ENCODE measurements at regions not wholly inside any gene's neighbourhood (a gene's known extent, or its start where the extent isn't known, plus 50 kb on each side); places are given as distances from the start of the nearest gene placed in this dataset.

DNA sequence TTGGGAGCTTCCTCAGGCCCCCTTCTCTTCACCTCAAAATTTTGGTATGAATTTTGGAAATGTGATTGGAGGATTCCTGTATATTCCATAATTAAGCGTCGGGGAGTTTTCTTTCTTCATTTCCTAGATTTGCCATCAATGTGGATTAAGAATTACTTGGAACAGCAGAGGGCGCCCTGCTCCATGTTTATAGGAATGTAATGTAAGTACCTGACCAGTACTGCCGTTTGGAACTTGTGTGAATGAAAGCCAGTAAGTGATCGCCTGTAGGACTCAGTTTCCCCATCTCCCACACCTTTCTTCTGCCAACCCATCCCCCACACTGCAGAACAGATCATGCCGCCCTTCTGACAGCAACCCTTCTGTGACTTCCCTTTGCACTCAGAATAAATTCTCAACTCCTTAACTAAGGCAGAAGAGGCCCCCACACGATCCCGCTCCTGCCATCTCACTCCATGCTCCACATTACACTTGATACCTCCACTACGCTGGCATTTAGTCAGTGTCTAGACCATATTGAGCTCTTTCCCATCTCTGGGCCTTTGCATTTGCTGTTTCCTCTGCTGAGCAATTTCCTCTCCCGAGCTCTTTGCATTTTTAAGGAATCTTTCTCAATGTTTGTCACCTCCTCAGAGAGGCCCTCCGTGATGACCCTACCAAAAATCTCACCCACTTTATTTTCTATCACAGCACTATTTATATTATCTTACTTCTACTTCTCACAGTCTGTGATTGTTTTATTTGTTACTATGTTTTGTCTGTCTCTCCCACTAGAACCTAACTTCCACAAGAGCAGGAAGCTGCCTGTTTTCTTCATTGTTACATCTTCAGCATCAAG, 79.5 kb upstream of the HTR4 start:
- TF ChIP-seq, protein P1, sequence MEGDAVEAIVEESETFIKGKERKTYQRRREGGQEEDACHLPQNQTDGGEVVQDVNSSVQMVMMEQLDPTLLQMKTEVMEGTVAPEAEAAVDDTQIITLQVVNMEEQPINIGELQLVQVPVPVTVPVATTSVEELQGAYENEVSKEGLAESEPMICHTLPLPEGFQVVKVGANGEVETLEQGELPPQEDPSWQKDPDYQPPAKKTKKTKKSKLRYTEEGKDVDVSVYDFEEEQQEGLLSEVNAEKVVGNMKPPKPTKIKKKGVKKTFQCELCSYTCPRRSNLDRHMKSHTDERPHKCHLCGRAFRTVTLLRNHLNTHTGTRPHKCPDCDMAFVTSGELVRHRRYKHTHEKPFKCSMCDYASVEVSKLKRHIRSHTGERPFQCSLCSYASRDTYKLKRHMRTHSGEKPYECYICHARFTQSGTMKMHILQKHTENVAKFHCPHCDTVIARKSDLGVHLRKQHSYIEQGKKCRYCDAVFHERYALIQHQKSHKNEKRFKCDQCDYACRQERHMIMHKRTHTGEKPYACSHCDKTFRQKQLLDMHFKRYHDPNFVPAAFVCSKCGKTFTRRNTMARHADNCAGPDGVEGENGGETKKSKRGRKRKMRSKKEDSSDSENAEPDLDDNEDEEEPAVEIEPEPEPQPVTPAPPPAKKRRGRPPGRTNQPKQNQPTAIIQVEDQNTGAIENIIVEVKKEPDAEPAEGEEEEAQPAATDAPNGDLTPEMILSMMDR (conservative IDR thresholded peaks at IDR 0.05; ENCODE audit: low read length): peak; percentile 71
- no peak overlapping the region for H3K4me3 ChIP-seq (ENCODE audit: low read length)
- peak; percentile 77 for DNase-seq (ENCODE audit: low read depth)

DNA sequence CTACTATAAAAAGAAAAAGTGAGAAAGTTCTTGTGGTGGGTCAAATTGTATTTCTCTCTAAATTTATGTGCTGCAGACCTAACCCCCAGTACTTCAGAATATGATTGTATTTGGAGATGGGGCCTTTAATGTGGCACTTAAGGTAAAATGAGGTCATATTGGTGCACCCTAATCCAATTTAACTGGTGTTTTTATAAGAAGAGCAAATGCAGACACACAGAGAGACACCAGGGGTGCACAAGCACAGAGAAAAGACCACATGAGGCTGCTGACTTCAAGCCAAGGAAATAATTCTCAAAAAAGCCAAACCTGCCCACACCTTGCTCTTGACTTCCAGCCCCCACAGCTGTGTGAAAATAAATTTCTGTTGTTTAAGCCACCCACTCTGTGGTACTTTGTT, 80.2 kb upstream of the HTR4 start:
- TF ChIP-seq, protein P1 (conservative IDR thresholded peaks at IDR 0.05; ENCODE audit: low read length): no peak
- no peak overlapping the region for H3K4me3 ChIP-seq (ENCODE audit: low read length)
- DNase-seq (ENCODE audit: low read depth): no peak

DNA sequence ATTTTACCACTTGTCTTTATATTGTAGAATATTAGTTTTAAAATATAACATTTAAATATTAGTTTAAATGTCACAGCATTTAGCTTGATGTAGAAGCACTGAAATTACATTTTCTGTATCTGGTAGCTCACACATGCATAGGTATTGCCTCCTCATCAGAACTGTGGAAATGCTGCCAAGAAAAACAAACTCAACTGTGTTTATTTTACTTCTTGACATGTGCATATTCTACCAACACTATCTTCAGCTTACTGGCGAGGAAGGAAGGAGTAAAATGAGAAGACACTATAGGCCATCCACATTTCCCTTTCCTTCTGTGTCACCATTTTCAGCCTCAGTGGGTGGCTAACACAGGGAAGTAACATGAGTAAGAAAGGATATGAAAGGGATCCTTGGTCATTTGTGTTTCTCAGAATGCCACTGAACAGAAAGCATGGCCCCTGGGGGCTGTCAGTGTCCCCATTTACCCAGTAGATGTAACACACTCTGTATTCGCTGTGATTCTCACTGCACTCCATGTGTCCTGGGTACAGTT, 81.0 kb upstream of the HTR4 start:
- no peak for DNase-seq (ENCODE audit: low read depth)
- H3K4me3 ChIP-seq (ENCODE audit: low read length): no peak overlapping the region
- TF ChIP-seq, protein P1 (conservative IDR thresholded peaks at IDR 0.05; ENCODE audit: low read length): no peak

DNA sequence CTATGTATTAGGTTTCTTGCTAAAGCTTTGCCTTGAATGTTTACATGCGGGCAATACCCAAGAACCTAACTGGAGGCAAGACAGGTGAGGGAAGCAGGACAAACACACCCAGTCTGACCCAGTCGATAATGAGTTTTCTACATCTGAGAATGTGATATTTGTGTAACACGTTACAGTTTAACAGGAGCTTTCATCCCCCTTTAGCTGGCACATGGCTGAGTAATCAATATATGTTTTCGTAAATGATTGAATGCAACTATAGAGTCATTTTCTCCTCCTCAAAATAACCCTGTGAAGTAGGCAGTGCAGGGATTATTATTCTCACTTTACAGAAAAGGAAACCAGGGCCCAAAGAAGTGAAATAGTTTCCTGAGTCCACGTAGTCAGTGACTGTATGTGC, 84.7 kb upstream of the HTR4 start:
- TF ChIP-seq, protein P1 (conservative IDR thresholded peaks at IDR 0.05; ENCODE audit: low read length): no peak
- H3K4me3 ChIP-seq (ENCODE audit: low read length): no peak overlapping the region
- no peak for DNase-seq (ENCODE audit: low read depth)

DNA sequence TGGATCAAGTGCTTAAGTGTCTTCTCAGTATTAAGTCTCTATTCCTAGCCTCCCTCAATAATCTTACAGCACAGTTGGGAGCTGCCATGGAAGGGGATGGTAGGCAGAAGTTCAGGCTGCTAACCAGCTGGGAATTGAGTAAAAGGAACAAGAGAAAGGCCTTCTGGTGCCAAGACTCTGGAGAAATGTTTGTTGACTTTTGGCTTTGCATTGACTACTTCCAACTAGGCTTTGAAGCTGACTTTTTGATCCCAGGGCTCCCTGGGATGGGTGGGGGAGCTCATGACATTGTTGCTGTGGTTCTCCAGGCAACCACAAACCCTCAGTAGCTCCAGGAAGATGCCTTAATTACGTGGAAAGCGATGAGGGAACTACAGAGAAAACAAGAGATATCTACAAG, 85.2 kb upstream of the HTR4 start:
- DNase-seq (ENCODE audit: low read depth): peak; percentile 43
- no peak overlapping the region for H3K4me3 ChIP-seq (ENCODE audit: low read length)
- TF ChIP-seq, protein P1 (conservative IDR thresholded peaks at IDR 0.05; ENCODE audit: low read length): no peak

DNA sequence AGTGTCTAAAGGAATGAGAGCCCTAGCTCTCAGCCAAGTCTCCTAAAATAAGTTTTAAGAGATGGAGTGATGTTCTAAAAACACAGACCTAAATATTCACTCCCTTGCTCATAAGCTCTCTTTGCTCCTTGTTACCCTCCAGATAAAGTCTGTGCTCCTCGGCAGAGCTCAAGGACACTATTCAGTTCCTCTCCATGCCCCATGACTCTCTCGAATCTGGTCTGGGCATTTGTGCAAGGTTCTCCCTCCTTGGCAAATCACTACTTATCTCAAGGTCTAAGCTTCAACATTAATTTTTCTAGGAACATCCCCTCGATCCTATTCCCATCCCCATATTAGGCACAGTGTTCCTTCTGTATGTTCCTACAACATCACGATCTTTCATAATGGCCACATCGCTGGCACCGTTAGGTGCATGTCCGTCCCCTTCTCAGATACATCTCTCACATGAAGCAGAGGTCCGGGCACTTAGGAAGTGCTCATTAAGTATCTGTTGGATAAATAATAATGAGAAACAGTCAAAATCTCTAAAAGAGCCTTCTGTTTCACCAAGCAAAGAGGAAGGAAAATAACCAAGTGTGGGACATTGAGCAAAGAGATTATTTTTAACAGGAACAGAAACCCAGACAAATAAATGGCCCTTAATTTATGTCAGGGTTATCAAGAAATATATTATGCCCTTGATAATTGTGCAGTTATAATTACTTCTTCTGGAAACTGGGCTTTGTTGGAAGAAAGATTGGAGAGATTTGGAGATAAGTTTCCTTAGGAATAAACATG, 85.9 kb upstream of the HTR4 start:
- no peak for DNase-seq (ENCODE audit: low read depth)
- H3K4me3 ChIP-seq (ENCODE audit: low read length): no peak overlapping the region
- TF ChIP-seq, protein P1 (conservative IDR thresholded peaks at IDR 0.05; ENCODE audit: low read length): no peak

All from AG10803 (cell line).